CD14-positive monocyte (primary cell): ENCODE measurements at regions not wholly inside any gene's neighbourhood (a gene's known extent, or its start where the extent isn't known, plus 50 kb on each side); places are given as distances from the start of the nearest gene placed in this dataset.

Experiments
- DNase-seq, 3 donors: peaks; one replicate each; pipeline ENCODE4 v3.0.0-alpha.2; 2011 to 2022
- H2AFZ ChIP-seq: 2 replicates; pipeline ENCODE4 v1.6.0; 2012; ENCODE audit warnings: mild to moderate bottlenecking, low read depth, low read length, inconsistent platforms; ENCODE audit not compliant: insufficient read depth, poor library complexity, severe bottlenecking
- H3K27ac ChIP-seq, 2 donors: 1 replicate in 1 of 2; 2 replicates in 1 of 2; pipeline ENCODE4 v1.5.1; 2012 to 2013; ENCODE audit warnings: low read length in 2 of 2, control low read depth in 1 of 2, inconsistent platforms in 1 of 2, low read depth in 1 of 2, mild to moderate bottlenecking in 1 of 2
- H3K27me3 ChIP-seq, 2 donors: one replicate each; pipeline versions ENCODE4 v1.6.0 to v1.6.1; 2011 to 2013; ENCODE audit warnings: low read length in 2 of 2; ENCODE audit not compliant: control insufficient read depth in 2 of 2, insufficient read depth in 2 of 2
- H3K36me3 ChIP-seq, 2 donors: replicated peaks in 1 of 2; 1 replicate in 1 of 2; 2 replicates in 1 of 2; pipeline versions ENCODE4 v1.5.1 to v1.6.1; 2012 to 2013; ENCODE audit warnings: low read length in 2 of 2, control low read depth in 1 of 2, inconsistent platforms in 1 of 2, mild to moderate bottlenecking in 1 of 2; ENCODE audit not compliant: insufficient read depth in 2 of 2, control insufficient read depth in 1 of 2
- H3K4me1 ChIP-seq, 2 donors: 1 replicate in 1 of 2; 2 replicates in 1 of 2; pipeline versions ENCODE4 v1.5.1 to v1.6.1; 2012 to 2013; ENCODE audit warnings: low read length in 2 of 2, control low read depth in 1 of 2, inconsistent platforms in 1 of 2, mild to moderate bottlenecking in 1 of 2, moderate library complexity in 1 of 2; ENCODE audit not compliant: insufficient read depth in 2 of 2, control insufficient read depth in 1 of 2
- H3K4me2 ChIP-seq: replicated peaks from 2 replicates; pipeline ENCODE3; 2012; ENCODE audit warnings: low read length, moderate library complexity, mild to moderate bottlenecking; ENCODE audit not compliant: poor library complexity, severe bottlenecking; ENCODE audit errors: extremely low read depth
- H3K4me3 ChIP-seq, 3 experiments: fragments of 200-600 bp in 1 of 3; sonication (generic) in 1 of 3; replicated peaks in 1 of 3; 1 replicate in 2 of 3; 2 replicates in 1 of 3; pipeline ENCODE4 v1.5.1; 2011 to 2013; ENCODE audit warnings: low read length in 3 of 3, mild to moderate bottlenecking in 3 of 3, control low read depth in 2 of 3, low read depth in 2 of 3, inconsistent platforms in 1 of 3, moderate library complexity in 1 of 3
- H3K79me2 ChIP-seq: 2 replicates; pipeline ENCODE4 v1.6.0; 2012; ENCODE audit warnings: mild to moderate bottlenecking, control low read depth, inconsistent platforms, low read length, moderate library complexity; ENCODE audit not compliant: insufficient read depth
- H3K9ac ChIP-seq: 2 replicates; pipeline ENCODE4 v1.6.0; 2017; ENCODE audit warnings: low read length, mild to moderate bottlenecking; ENCODE audit not compliant: insufficient read depth, poor library complexity, severe bottlenecking
- H3K9me3 ChIP-seq, 2 donors: replicated peaks in 1 of 2; 1 replicate in 1 of 2; 2 replicates in 1 of 2; pipeline versions ENCODE4 v1.5.1 to v1.6.1; 2012 to 2013; ENCODE audit warnings: low read length in 2 of 2, control low read depth in 1 of 2; ENCODE audit not compliant: control insufficient read depth in 1 of 2, insufficient read depth in 1 of 2
- H4K20me1 ChIP-seq: 2 replicates; pipeline ENCODE4 v1.6.0; 2012; ENCODE audit warnings: mild to moderate bottlenecking, low read length, control low read depth, moderate library complexity; ENCODE audit not compliant: insufficient read depth
- H3K27ac Mint-ChIP-seq, 7 donors: one replicate each; pipeline ENCODE4 v1.8.0; 2020; ENCODE audit warnings: mild to moderate bottlenecking in 7 of 7, mixed read lengths in 7 of 7, moderate library complexity in 6 of 7, inconsistent platforms in 2 of 7
- H3K27me3 Mint-ChIP-seq, 3 donors: one replicate each; pipeline ENCODE4 v1.8.0; 2021 to 2022; ENCODE audit warnings: low read depth in 3 of 3, mild to moderate bottlenecking in 3 of 3, mixed read lengths in 3 of 3, moderate library complexity in 3 of 3, inconsistent platforms in 1 of 3
- H3K36me3 Mint-ChIP-seq, 2 donors: one replicate each; pipeline ENCODE4 v1.8.0; 2020; ENCODE audit warnings: mixed read lengths in 2 of 2, inconsistent platforms in 1 of 2, mild to moderate bottlenecking in 1 of 2
- H3K4me1 Mint-ChIP-seq: one replicate; pipeline ENCODE4 v1.8.0; 2020; ENCODE audit warnings: mild to moderate bottlenecking, mixed read lengths
- H3K4me3 Mint-ChIP-seq, 2 donors: one replicate each; pipeline ENCODE4 v1.8.0; 2020; ENCODE audit warnings: mild to moderate bottlenecking in 2 of 2, mixed read lengths in 2 of 2, moderate library complexity in 1 of 2
- H3K9me3 Mint-ChIP-seq, 7 donors: one replicate each; pipeline ENCODE4 v1.8.0; 2020 to 2022; ENCODE audit warnings: mixed read lengths in 7 of 7, mild to moderate bottlenecking in 6 of 7, moderate library complexity in 6 of 7, inconsistent platforms in 2 of 7
- WGBS: methylation state at CpG from one replicate; pipeline ENCODE4 v1.1.5; 2013; ENCODE audit warnings: missing lambda C conversion rate; ENCODE audit not compliant: insufficient coverage; 5-methylcytosine and 5-hydroxymethylcytosine counted together
- intact Hi-C, 2 donors: fragments of 100-400 bp; cut with micrococcal nuclease; formaldehyde crosslinking; loops; one replicate each; pipeline versions ENCODE4 v1.15.0 to v1.15.1; 2023
- TF ChIP-seq, protein P1 (sequence below): fragments of 200-600 bp; IDR thresholded peaks from one replicate; pipeline ENCODE4 v1.8.0; 2022; ENCODE audit warnings: antibody characterized with exemption, mild to moderate bottlenecking

GRCh38 chr13:68023838-68024581 lies 793.9 kb upstream of the PCDH9 start:
- Mint-ChIP-seq H3K36me3 (no peaks in the 10 kb centered on the region), H3K9me3 (peaks cover 0 to 8% (median 4%) of the 10 kb centered on the region in 7 donors), H3K27ac (no peak overlapping the region), H3K4me1 (no peaks in the 10 kb centered on the region), H3K27me3 (no peaks in the 10 kb centered on the region), H3K4me3 (no peak overlapping the region)
- intact Hi-C loops: no loop called here
- H3K9me3 ChIP-seq: peaks cover 5 to 9% of the 10 kb centered on the region in 2 donors
- H3K4me2 ChIP-seq: no peak overlapping the region
- no peak overlapping the region for H3K4me3 ChIP-seq
- H3K27me3 ChIP-seq: no peaks in the 10 kb centered on the region
- TF ChIP-seq, protein P1, sequence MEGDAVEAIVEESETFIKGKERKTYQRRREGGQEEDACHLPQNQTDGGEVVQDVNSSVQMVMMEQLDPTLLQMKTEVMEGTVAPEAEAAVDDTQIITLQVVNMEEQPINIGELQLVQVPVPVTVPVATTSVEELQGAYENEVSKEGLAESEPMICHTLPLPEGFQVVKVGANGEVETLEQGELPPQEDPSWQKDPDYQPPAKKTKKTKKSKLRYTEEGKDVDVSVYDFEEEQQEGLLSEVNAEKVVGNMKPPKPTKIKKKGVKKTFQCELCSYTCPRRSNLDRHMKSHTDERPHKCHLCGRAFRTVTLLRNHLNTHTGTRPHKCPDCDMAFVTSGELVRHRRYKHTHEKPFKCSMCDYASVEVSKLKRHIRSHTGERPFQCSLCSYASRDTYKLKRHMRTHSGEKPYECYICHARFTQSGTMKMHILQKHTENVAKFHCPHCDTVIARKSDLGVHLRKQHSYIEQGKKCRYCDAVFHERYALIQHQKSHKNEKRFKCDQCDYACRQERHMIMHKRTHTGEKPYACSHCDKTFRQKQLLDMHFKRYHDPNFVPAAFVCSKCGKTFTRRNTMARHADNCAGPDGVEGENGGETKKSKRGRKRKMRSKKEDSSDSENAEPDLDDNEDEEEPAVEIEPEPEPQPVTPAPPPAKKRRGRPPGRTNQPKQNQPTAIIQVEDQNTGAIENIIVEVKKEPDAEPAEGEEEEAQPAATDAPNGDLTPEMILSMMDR: no peak
- no peak overlapping the region for H3K9ac ChIP-seq
- no peak overlapping the region for H2AFZ ChIP-seq
- DNase-seq: no peak
- H3K27ac ChIP-seq: no peak overlapping the region
- no peaks in the 10 kb centered on the region for H3K36me3 ChIP-seq
- 89% methylated on average over 15 of the region's 15 CpGs for WGBS
- H3K4me1 ChIP-seq: no peaks in the 10 kb centered on the region
- no peaks in the 10 kb centered on the region for H4K20me1 ChIP-seq
- no peaks in the 10 kb centered on the region for H3K79me2 ChIP-seq

DNA sequence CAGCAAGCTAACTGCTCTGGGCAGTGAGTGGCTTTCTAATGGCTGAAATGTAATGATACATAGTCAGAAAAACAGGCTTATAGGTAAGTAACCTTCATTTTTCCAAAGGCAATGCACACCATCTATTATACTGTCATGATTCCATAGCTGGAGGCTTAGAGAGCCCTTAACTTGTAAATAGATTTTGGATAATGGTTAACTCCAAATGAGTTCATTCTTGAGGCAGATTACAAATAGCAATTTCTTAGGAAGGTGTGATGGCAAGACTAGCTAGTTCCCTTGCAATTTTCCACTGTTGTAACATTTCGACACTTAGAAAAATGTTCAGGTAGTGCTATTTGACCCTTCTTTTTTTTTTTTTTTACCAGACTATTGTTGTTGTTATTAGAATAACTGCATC lies 789.8 kb upstream of the PCDH9 start:
- H3K36me3 Mint-ChIP-seq: no peaks in the 10 kb centered on the region
- H3K4me1 Mint-ChIP-seq: no peaks in the 10 kb centered on the region
- H3K27ac ChIP-seq: no peak overlapping the region
- no peaks in the 10 kb centered on the region for H3K27me3 ChIP-seq
- WGBS: no CpG with 5 or more reads among the region's 1 CpG
- peaks cover 5 to 9% of the 10 kb centered on the region in 2 donors for H3K9me3 ChIP-seq
- no peak overlapping the region for H3K9ac ChIP-seq
- intact Hi-C loops: no loop called here
- no peak overlapping the region for H2AFZ ChIP-seq
- H4K20me1 ChIP-seq: no peaks in the 10 kb centered on the region
- H3K27me3 Mint-ChIP-seq: no peaks in the 10 kb centered on the region
- TF ChIP-seq, protein P1: no peak
- no peaks in the 10 kb centered on the region for H3K79me2 ChIP-seq
- no peak overlapping the region for H3K4me2 ChIP-seq
- H3K4me1 ChIP-seq: no peaks in the 10 kb centered on the region
- no peaks in the 10 kb centered on the region for H3K36me3 ChIP-seq
- H3K9me3 Mint-ChIP-seq: peaks cover 0 to 8% (median 5%) of the 10 kb centered on the region in 7 donors
- no peak overlapping the region for H3K4me3 ChIP-seq
- no peak overlapping the region for H3K27ac Mint-ChIP-seq
- DNase-seq: no peak
- H3K4me3 Mint-ChIP-seq: no peak overlapping the region
